ENCODE measurements at regions not wholly inside any gene's neighbourhood (a gene's known extent, or its start where the extent isn't known, plus 50 kb on each side); places are given as distances from the start of the nearest gene placed in this dataset.

DNA sequence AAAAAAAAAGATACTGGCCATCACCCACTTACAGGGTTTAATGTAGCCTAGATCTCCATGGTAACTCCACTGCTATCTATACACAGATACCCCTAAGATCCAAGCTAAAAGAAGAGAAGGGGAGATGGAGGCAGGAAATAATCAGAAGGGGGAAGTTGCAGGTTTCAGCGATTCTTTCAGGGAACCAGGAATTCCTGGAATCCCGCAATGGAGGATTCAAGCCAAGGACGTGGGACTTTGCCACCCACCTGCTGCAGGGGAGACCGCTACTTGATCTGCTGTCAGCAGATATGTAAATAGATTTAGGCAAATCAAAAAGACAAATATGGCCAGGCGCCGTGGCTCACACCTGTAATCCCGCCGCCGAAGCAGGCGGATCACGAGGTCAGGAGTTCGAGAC is 121.1 kb downstream of the AIPL1 start:
- DNase-seq = no peak
- Histone ChIP-seq H3K36me3 (no peaks in the 10 kb centered on the region), H3K4me1 (no peaks in the 10 kb centered on the region), H3K9me3 (no peaks in the 10 kb centered on the region), H3K27ac (no peak overlapping the region), H3K4me3 (no peak overlapping the region), H3K27me3 (peaks cover 6 to 15% (median 8%) of the 10 kb centered on the region in 3 donors)
- in situ Hi-C loops (cut with MboI; ENCODE audit: low sequenced_read_pairs in 4 of 4) (no loop called here), intact Hi-C loops (cut with DNase I; ENCODE audit: low total_unique reads) (no loop called here)
- ATAC-seq = no peak
- TF ChIP-seq POLR2A (IDR thresholded peaks at IDR 0.05) (no peak), CTCF (IDR thresholded peaks at IDR 0.05 in 4 of 5, conservative IDR thresholded peaks at IDR 0.05 in 1 of 5) (no peak)

GRCh38 chr17:6306820-6307219 is 128.1 kb downstream of the AIPL1 start:
- TF ChIP-seq POLR2A (IDR thresholded peaks at IDR 0.05) = no peak
- TF ChIP-seq CTCF (IDR thresholded peaks at IDR 0.05 in 4 of 5, conservative IDR thresholded peaks at IDR 0.05 in 1 of 5) = no peak
- H3K27ac ChIP-seq = no peak overlapping the region
- H3K27me3 ChIP-seq = peaks cover 0 to 10% (median 6%) of the 10 kb centered on the region in 3 donors
- H3K4me3 ChIP-seq = no peak overlapping the region
- H3K9me3 ChIP-seq = no peaks in the 10 kb centered on the region
- no peak for DNase-seq
- ATAC-seq = no peak
- in situ Hi-C loops (cut with MboI; ENCODE audit: low sequenced_read_pairs in 4 of 4) = no loop called here
- H3K36me3 ChIP-seq = no peaks in the 10 kb centered on the region
- intact Hi-C loops (cut with DNase I; ENCODE audit: low total_unique reads) = no loop called here
- H3K4me1 ChIP-seq = no peaks in the 10 kb centered on the region

DNA sequence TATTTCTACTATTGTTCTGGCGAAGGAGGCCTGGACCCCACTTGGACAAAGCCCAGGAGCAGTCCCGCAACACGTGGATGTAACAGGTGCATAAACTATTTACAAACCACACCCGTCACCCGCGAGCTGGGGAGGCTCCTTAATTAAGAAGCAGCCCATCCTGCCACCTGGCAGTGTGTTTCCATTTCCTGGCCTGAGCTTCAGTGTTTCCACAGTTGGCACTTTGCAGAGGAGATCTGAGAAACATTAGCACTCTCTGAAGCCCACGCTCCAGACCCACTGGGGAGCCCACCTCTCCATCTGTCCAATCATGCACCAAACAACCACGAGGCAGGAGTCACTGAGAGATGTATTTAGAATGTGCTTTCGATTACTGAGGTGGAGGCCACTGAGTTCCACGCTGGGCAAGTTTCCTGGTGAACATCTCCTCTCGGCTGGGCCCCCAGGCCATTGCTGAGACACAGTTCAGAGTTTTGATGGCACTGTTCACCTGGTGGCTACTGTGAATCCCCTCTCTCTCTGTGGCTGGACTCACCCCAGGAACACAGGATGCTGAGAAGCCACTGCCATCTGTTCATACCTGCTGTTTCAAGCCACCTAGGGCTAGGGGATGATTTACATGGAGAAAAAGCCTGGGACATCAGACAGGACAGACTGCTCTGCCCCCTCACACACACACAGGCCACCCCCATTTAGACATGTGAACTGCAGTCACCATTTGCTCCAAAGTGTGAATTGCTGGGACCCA is 129.1 kb downstream of the AIPL1 start:
- Histone ChIP-seq H3K4me3 (no peak overlapping the region), H3K9me3 (no peaks in the 10 kb centered on the region), H3K27me3 (peaks cover 0 to 10% (median 4%) of the 10 kb centered on the region in 3 donors), H3K27ac (no peak overlapping the region), H3K36me3 (no peaks in the 10 kb centered on the region), H3K4me1 (no peaks in the 10 kb centered on the region)
- no peak for ATAC-seq
- DNase-seq = no peak
- TF ChIP-seq CTCF (IDR thresholded peaks at IDR 0.05 in 4 of 5, conservative IDR thresholded peaks at IDR 0.05 in 1 of 5) (no peak), POLR2A (IDR thresholded peaks at IDR 0.05) (no peak)
- intact Hi-C loops (cut with DNase I; ENCODE audit: low total_unique reads) = no loop called here
- in situ Hi-C loops (cut with MboI; ENCODE audit: low sequenced_read_pairs in 4 of 4) = no loop called here

DNA sequence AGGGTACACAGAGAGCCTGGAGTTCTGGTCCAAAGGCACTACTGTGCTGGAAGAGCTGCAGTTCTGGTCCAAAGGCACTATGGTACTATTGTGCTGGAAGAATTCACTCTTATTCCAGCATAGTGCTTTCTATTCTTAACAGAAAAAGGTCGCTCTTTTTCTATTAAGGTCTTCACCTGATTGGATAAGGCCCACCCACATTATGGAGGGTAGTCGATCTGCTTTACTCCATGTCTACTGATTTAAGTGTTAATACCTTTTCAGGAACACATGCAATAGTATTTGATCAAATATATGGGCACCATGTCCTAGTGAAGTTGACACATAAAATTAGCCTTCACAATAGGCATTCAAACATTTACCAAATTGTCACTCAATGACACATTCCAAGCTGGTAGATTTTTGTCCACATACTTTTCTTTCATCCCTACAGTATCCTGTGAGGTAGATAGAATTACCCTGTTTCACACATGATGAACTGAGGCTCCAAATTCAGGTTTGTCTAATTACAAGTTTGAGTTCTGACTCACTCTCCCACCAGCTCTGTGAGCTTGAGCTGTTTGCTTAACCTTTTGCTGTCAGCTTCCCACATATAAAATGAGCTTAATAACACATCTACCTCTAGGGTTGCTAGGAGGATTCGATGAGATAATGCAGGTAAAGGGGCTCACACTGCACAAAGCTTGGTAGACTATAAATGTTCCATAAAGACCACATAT is 129.9 kb downstream of the AIPL1 start:
- intact Hi-C loops (cut with DNase I; ENCODE audit: low total_unique reads) = no loop called here

More for the DNA sequence above, 129.9 kb downstream of the AIPL1 start:
- Histone ChIP-seq H3K4me3 (no peak overlapping the region), H3K9me3 (no peaks in the 10 kb centered on the region), H3K4me1 (no peaks in the 10 kb centered on the region), H3K27ac (no peak overlapping the region), H3K27me3 (peaks cover 0 to 5% (median 4%) of the 10 kb centered on the region in 3 donors), H3K36me3 (no peaks in the 10 kb centered on the region)
- DNase-seq = no peak
- in situ Hi-C loops (cut with MboI; ENCODE audit: low sequenced_read_pairs in 4 of 4) = no loop called here
- TF ChIP-seq POLR2A (IDR thresholded peaks at IDR 0.05) = no peak
- TF ChIP-seq CTCF (IDR thresholded peaks at IDR 0.05 in 4 of 5, conservative IDR thresholded peaks at IDR 0.05 in 1 of 5) = no peak
- ATAC-seq = no peak

Data from gastrocnemius medialis (tissue), 4 donors.